Panc1 (cell line): ENCODE measurements at regions not wholly inside any gene's neighbourhood (a gene's known extent, or its start where the extent isn't known, plus 50 kb on each side); places are given as distances from the start of the nearest gene placed in this dataset.

Source experiments
- CTCF ChIP-seq: fragments of 450-650 bp; IDR thresholded peaks from 2 replicates; pipeline ENCODE4 v1.5.1; 2017; ENCODE audit warnings: mild to moderate bottlenecking
- POLR2AphosphoS5 ChIP-seq: IDR thresholded peaks from 2 replicates; pipeline ENCODE4 v1.6.1; 2012; ENCODE audit warnings: mild to moderate bottlenecking, low read depth, low read length, moderate library complexity
- REST ChIP-seq, 2 experiments: IDR thresholded peaks; 2 replicates each; pipeline ENCODE4 v1.6.1; 2011 to 2012; ENCODE audit warnings: low read depth in 2 of 2, control low read depth in 1 of 2, low read length in 1 of 2, mild to moderate bottlenecking in 1 of 2, moderate library complexity in 1 of 2; ENCODE audit not compliant: insufficient read depth in 1 of 2
- SIN3A ChIP-seq: IDR thresholded peaks from 2 replicates; pipeline ENCODE4 v1.6.1; 2012; ENCODE audit warnings: low read depth, mild to moderate bottlenecking, low read length, moderate library complexity, borderline replicate concordance; ENCODE audit not compliant: insufficient read depth
- TCF7L2 ChIP-seq: IDR thresholded peaks from 2 replicates; pipeline ENCODE4 v1.6.1; 2011; ENCODE audit warnings: mild to moderate bottlenecking, low read depth, low read length, inconsistent platforms

GRCh38 chr9:109834855-109835254 lies 54.9 kb downstream of the PALM2AKAP2 start:
- TF ChIP-seq CTCF (no peak), POLR2AphosphoS5 (no peak), REST (IDR thresholded peaks at IDR 0.05; ENCODE audit: insufficient read depth in 1 of 2, low read depth in 2 of 2, low read length in 1 of 2) (no peak), SIN3A (no peak), TCF7L2 (no peak)
